ENCODE measurements at regions not wholly inside any gene's neighbourhood (a gene's known extent, or its start where the extent isn't known, plus 50 kb on each side); places are given as distances from the start of the nearest gene placed in this dataset.

DNA sequence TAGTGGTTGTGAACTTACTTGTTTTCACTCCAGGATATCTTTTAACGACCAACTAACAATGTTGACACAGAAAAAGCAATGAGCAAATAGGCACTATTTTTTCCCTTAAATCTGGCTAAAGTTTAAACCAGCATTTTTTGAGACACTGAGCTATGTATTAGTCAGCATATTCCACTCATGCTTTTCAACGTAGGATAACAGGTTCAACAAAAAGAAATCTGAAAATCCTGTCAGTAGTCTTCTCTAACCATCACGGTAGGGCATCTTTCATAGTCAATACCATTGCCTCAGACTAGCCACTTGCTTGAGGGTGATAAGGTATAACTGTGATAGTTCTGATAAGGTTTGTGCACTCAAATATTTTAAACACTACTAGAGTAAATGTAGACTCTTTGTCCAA lies 1177.3 kb upstream of the NUDT12 start:
- DNase-seq: no peak

DNA sequence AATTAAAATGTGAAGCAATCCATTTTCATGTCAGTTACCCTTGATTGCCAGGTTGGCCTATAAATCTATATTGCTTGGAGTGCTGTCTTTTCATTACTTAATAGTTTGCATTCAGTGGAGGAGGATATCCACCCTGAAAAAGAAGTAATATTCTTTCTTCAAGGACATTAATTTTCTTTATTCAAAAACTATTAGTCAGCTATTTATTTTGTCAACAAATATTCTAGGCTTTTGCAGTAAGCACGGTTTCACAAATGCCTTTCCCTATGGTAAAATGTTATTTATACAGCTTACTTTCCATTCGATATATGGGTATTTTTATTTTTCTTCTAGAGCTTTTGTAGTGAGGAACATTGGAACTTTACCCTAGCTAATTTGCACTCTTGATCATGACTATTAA lies 1176.9 kb upstream of the NUDT12 start:
- DNase-seq: no peak

- DNase-seq: no peak
Observed at GRCh38 chr5:104736073-104736472, 1173.5 kb upstream of the NUDT12 start.

GRCh38 chr5:104734046-104734445 lies 1171.5 kb upstream of the NUDT12 start:
- DNase-seq: no peak

- no peak for DNase-seq
Observed at GRCh38 chr5:104733063-104733669, 1170.6 kb upstream of the NUDT12 start.

GRCh38 chr5:104731331-104731730 lies 1168.7 kb upstream of the NUDT12 start:
- no peak for DNase-seq

DNA sequence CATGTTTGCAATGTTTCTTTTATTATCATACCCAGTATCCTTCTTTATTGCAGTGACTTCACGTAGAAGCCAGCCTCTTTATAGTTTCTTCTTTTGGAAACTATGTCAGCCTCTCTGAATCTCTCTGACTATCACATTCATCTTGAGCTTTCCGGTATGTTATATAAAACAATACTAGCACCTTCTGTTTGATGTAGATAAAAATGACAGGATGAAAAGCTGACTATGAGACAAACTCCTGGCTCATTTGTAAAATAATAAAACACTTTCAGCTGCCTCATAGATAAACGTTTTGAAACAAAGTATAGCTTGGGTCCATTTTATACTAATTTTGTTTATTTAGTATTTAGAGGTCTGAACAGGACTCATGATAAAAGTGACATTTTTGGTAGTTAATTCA lies 1145.4 kb upstream of the NUDT12 start:
- no peak for DNase-seq

GRCh38 chr5:104706600-104706999 lies 1144.0 kb upstream of the NUDT12 start:
- DNase-seq: no peak

- DNase-seq: no peak
Observed at GRCh38 chr5:104702212-104702611, 1139.6 kb upstream of the NUDT12 start.

DNA sequence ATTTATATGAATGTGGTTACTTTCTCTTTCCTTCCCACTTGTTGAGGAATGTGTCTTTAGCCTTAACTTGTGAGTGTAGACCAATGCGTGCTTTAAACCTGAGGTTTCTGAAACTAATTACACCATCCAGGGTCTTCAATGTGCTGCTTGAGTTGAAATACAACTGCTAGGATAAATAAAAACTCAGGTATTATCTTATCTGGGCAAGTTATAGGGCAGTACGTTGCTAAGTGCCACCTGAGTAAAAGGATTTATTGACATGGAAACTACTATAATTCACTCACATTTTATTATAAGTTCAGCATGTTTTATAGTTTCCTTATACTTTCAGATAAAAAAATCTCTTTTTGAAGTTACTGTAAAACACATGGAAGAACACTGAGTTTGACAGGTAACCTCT lies 1136.8 kb upstream of the NUDT12 start:
- no peak for DNase-seq

- no peak for DNase-seq
Observed at GRCh38 chr5:104661256-104661655, 1098.7 kb upstream of the NUDT12 start.

- DNase-seq: no peak
Observed at GRCh38 chr5:104659497-104659896, 1096.9 kb upstream of the NUDT12 start.

DNA sequence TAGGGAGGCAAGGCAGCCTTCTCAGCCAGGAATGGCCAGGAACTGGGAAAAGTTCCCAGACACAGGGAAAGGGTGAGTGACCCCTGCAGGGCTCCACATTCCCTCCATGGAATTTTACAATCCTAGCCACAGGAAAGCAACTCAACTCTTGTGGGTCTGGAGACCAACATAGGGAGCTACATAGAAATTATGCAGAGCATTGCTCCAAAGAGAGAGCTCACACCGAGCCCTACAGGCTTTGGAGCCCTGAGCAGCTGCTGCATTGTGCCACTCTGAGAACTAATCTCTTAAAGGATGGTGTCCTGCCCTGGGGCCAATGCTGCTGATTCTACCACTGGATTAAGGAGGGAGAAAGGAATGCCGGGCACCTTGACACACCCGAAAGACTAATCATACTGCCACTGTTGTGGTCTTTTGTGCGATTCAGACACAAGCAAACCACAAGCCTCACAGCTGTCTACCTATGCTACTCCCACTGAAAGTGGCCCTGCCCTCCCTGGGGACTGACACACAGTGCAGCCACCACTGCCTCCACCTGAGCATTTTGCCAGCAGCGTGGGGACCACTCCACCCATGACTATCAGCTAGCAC lies 1089.8 kb upstream of the NUDT12 start:
- DNase-seq: no peak

- no peak for DNase-seq
Observed at GRCh38 chr5:104650313-104651055, 1087.9 kb upstream of the NUDT12 start.

DNA sequence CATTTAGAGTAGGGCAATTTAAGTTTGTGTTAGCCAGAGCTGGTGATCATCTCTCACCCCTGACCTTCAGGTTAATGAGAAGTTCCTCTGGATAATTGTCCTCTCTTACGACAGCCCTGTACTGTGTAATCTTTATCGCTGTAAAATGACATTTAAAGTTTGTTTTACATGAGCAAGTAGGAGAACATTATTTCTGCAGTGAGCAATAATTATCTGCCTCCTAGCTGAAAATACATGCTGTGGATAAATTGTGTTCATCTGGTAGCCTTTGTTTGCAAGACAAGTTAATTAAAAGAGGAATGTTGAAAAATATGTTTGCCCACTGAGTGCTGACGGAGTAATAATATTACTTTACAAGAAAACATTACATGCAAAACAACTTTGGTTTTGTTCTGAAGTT lies 1083.8 kb upstream of the NUDT12 start:
- DNase-seq: no peak

DNA sequence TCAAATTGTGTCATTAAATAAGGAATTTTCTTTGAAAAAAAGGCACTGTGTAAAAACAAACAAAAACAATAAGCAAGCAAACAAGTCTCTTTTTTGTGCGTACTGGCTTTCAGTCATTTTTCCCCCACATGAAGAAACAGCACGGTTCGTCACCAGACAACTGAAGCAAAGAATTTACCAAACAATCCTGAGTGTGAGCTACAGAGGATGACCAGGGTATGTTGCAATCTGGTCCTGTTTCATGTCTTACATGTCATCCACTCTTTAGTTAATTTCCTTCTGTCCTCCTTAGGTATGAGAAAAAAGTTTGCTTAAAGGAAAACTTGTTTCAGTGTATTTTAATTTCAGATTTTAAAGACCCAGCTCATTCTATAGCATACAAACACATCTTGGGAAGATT lies 1080.7 kb upstream of the NUDT12 start:
- no peak for DNase-seq

GRCh38 chr5:104635227-104635626 lies 1072.6 kb upstream of the NUDT12 start:
- no peak for DNase-seq

DNA sequence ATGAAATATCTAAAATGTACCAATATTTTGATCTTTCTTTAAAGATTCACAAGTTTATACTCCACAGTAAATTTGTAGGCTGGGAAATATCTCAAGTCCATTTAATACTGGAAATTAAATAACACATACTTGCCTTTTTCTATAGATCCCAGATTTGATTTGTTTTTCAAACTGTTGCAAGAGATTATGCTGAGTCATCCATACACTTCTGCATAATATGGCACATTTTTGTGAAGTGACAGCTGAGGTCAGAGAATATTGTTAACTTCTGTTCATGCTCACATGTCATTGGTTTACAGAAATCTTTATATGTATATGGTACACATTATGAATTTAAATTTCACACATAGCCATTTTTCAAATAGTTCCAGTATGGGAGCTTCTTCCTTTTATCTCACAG lies 1066.3 kb upstream of the NUDT12 start:
- no peak for DNase-seq

DNA sequence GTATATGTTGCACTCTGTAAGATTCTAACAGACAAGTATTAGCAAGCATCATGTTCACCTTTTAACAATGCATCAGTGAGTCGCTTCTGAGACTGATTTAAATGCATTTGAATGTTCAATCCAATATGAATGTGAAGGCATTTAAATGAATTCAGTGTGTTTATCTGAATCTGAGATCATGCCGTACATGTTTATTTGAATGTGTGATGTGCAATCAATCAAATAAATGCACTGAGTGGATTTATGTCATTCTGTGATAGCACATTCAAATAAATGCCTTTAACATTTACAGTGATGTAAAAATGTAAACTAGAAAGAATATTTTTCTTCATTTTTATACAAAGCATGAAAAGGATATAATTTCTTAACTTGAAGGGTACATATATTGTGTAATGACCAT lies 1063.5 kb upstream of the NUDT12 start:
- no peak for DNase-seq

DNA sequence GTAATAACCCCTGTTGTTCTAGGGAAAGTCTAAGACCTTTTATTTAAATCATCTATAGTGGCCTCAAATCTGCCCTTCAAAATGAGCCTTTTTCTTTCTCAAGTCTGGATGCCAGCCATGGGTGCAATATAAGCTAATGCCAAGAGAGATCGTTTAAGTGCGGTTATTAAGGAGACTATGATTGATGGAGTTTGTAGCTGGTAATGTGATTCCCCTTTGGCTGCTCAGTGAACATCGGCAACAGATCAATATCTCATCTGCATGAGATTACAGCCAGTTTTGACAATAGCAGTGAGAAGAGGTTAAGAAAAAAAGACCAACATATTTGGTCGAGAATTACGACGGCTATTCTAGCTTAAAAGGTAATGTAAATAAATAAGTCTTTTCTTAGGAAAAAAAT lies 1049.4 kb upstream of the NUDT12 start:
- DNase-seq: no peak

- DNase-seq: no peak
Observed at GRCh38 chr5:104611135-104611767, 1048.7 kb upstream of the NUDT12 start.

GRCh38 chr5:104606258-104606829 lies 1043.8 kb upstream of the NUDT12 start:
- DNase-seq: no peak

DNA sequence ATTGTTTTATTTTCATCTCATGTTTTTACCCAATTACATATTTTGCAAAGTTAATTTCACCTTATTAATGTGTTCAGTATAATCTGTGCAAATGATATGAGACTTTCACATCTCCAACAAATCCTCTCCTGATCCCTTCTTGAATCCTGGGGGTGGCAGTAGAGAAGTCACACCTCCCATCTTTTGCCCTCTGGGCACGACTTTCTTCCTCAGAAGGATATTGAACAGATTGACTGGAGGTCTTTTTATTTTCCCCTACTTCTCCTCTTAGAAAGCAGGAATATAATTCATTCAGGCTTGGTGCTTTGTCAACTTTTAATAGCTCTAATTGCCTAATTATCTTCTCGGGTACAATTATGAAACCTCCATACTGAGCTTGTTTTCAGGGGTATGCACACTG lies 1037.1 kb upstream of the NUDT12 start:
- no peak for DNase-seq
